G401.6 (cell line): ENCODE measurements at regions not wholly inside any gene's neighbourhood (a gene's known extent, or its start where the extent isn't known, plus 50 kb on each side); places are given as distances from the start of the nearest gene placed in this dataset.
"Not testable (repeated sequence)": the region's sequence is repeated elsewhere in the genome, so short reads cannot be mapped to it uniquely, and the experiment has no call there.

Source experiments
- FAIRE-seq: peaks from 2 replicates; lab custom pipeline; 2012; peaks lifted over from hg19 to GRCh38; lab: Jason Lieb, UNC

- no peak for FAIRE-seq
Observed at GRCh38 chr6:96276305-96276704, 245.3 kb upstream of the UFL1 start.

- no peak for FAIRE-seq
Observed at GRCh38 chr6:96276856-96277255, 244.8 kb upstream of the UFL1 start.

DNA sequence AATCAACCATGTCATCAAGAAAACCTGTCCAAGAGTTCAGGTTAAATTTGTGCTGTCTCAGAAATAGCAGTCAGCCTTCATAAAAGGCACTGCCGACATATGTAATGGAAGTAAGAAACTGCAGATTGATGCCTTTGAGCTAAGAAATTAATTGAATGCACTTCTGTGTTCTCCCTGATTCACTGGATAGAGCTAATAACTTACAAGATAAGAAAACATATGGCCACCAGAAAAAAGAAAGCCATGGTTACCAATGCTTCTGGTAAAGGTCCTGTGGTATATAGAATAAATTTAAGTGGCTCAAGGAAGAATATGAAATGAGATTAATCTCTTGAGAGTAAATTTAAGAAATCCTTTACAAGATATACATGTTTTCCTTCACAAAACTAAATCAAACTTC lies 242.5 kb upstream of the UFL1 start:
- FAIRE-seq: no peak

DNA sequence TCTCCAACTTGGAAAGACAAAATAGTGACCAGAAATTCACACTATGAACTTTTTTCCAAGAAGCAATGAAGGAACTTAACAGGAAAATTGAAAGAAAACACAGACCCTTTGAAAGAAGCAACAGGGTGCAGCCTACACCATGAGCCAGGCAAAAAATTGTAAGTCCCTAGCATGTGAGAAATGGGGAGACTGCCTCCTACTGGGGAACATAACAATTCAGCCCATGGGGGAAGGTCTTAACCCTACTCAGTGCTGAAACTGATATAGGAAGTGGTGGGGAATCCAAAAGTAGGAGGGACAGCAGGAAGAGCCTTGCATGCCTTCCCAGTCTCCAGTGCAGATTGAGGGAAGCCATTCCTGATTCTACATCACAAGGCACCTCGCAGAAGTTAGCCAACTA lies 235.1 kb upstream of the UFL1 start:
- FAIRE-seq: no peak

GRCh38 chr6:96299525-96299924 lies 222.1 kb upstream of the UFL1 start:
- FAIRE-seq: no peak

- no peak for FAIRE-seq
Observed at GRCh38 chr6:96301023-96301422, 220.6 kb upstream of the UFL1 start.

- FAIRE-seq: no peak
Observed at GRCh38 chr6:96301781-96302180, 219.8 kb upstream of the UFL1 start.

DNA sequence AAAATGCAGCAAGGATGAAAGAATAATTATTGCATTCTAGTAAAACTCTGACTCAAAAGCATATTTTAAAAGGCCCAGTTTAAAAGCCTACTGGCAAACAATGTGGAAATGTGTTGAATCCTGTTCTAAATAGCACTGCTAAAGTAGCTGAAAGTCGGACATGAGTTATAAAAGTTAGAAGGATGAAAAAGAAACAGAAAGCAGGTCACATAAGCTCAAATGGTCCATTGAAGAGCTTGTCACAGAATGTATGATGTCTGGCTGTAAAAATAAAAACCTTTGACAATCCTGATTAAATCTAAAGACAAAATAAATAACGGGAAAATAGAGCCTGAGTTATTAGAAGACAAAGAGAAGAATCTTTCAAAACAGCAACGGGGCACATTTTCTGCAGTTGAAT lies 218.6 kb upstream of the UFL1 start:
- no peak for FAIRE-seq

- no peak for FAIRE-seq
Observed at GRCh38 chr6:96304997-96305396, 216.6 kb upstream of the UFL1 start.

GRCh38 chr6:96330884-96331283 lies 190.7 kb upstream of the UFL1 start:
- FAIRE-seq: no peak

GRCh38 chr6:96340164-96340563 lies 181.4 kb upstream of the UFL1 start:
- no peak for FAIRE-seq

DNA sequence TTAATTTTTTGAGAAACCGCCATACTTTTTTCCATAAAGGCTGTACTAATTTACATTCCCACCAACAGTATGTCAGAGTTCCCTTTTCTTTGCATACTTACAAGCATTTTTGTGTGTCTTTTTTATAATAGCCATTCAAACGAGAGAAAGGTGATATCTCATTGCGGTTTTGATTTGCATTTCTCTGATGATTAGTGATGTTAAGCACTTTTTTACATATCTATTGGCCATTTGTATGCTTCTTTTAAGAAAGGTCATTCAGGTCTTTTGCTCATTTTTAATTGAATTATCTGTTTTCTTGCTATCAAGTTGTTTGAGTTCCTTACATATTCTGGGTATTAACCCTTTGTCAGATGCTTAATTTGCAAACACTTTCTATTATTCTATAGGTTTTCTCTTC lies 176.1 kb upstream of the UFL1 start:
- no peak for FAIRE-seq

DNA sequence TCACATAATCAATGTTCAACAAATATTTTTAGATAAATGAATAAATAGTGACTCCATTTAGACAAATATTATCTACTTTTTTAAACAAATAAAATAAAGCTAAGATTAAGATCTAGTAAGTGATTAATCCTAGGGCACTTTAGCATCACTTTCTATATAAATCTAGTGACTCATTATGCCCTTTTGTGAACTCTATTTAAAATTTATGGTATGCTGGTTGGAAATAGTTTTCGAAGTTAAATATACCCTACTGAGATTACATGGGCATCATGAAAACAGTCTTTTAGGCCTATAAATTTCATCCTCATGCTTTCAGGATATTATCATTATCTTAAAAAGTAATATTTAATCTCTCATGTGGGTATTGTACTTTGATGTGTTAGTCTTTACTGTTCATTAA lies 140.4 kb upstream of the UFL1 start:
- no peak for FAIRE-seq

- no peak for FAIRE-seq
Observed at GRCh38 chr6:96391776-96392360, 129.7 kb upstream of the UFL1 start.

DNA sequence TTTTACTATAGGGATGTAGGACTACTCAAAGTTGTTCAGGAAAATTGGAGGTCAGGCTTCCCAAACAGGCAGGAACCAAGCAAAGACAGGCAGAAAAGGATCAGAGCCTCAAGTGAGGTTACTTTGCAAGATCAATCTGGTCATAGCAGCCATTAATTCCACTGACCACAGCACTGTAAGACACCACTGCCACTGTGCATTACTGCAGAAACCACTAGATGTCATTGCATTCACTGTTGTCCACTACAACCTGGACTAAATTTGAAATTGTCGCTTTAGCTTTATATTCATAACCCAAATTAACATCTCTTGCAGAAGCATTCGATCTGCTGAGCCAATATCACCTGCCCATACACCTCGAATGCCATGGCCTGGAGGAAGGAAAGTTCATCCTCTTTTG lies 126.9 kb upstream of the UFL1 start:
- no peak for FAIRE-seq

GRCh38 chr6:96410467-96410866 lies 111.1 kb upstream of the UFL1 start:
- no peak for FAIRE-seq

GRCh38 chr6:96420294-96420693 lies 101.3 kb upstream of the UFL1 start:
- FAIRE-seq: no peak

GRCh38 chr6:96433950-96434349 lies 87.7 kb upstream of the UFL1 start:
- no peak for FAIRE-seq

- no peak for FAIRE-seq
Observed at GRCh38 chr6:96436398-96436797, 85.2 kb upstream of the UFL1 start.

DNA sequence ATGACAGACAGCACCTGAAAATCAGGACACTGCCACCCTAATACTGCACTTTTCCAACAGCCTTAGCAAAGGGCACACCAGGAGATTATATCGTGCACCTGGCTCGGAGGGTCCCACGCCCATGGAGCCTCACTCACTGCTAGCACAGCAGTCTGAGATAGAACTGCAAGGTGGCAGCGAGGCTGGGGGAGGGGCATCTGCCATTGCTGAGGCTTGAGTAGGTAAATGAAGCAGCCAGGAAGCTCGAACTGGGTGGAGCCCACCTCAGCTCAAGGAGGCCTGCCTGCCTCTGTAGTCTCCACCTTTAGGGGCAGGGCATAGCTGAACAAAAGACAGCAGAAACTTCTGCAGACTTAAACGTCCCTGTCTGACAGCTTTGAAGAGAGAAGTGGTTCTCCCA lies 84.4 kb upstream of the UFL1 start:
- FAIRE-seq: not testable (repeated sequence)

- no peak for FAIRE-seq
Observed at GRCh38 chr6:96450082-96450769, 71.4 kb upstream of the UFL1 start.

GRCh38 chr6:96450770-96451130 lies 70.9 kb upstream of the UFL1 start:
- FAIRE-seq: no peak

- no peak for FAIRE-seq
Observed at GRCh38 chr6:96458771-96459170, 62.8 kb upstream of the UFL1 start.

- FAIRE-seq: no peak
Observed at GRCh38 chr6:96460052-96460700, 61.4 kb upstream of the UFL1 start.
